Uterus (tissue), 2 donors: ENCODE measurements at regions not wholly inside any gene's neighbourhood (a gene's known extent, or its start where the extent isn't known, plus 50 kb on each side); places are given as distances from the start of the nearest gene placed in this dataset.

Experiments
- POLR2A ChIP-seq, 2 donors: fragments of 450-650 bp; IDR thresholded peaks; one replicate each; pipeline ENCODE4 v1.6.1; 2016; ENCODE audit warnings: antibody characterized with exemption in 2 of 2, mild to moderate bottlenecking in 1 of 2, moderate library complexity in 1 of 2
- TF ChIP-seq, protein P1 (sequence below), 4 experiments: fragments of 200-600 bp in 2 of 4; fragments of 450-650 bp in 2 of 4; sonication (generic) in 2 of 4; IDR thresholded peaks; one replicate each; pipeline ENCODE4 v1.5.1; 2016 to 2019; ENCODE audit warnings: antibody characterized with exemption in 4 of 4, mild to moderate bottlenecking in 2 of 4, moderate library complexity in 1 of 4

DNA sequence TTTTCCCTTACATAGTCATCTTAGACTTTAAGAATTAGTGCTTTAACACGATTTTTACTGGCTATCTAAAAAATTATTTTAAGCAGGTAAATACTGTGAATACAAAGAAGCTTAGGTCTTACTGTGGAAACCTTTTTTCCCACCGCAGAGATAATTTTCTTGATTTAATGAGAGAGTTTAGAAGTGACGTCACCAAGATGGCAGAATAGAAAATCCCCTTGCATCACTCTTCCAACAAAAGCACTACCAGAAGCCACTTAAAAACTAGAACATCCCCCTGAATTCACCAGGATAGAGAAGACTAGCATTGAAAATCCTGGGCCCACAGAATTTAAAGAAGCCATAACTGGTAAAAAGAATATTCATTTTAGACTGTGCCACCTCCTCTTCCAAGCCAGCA is 375.4 kb upstream of the PTCHD4 start:
- TF ChIP-seq, protein P1, sequence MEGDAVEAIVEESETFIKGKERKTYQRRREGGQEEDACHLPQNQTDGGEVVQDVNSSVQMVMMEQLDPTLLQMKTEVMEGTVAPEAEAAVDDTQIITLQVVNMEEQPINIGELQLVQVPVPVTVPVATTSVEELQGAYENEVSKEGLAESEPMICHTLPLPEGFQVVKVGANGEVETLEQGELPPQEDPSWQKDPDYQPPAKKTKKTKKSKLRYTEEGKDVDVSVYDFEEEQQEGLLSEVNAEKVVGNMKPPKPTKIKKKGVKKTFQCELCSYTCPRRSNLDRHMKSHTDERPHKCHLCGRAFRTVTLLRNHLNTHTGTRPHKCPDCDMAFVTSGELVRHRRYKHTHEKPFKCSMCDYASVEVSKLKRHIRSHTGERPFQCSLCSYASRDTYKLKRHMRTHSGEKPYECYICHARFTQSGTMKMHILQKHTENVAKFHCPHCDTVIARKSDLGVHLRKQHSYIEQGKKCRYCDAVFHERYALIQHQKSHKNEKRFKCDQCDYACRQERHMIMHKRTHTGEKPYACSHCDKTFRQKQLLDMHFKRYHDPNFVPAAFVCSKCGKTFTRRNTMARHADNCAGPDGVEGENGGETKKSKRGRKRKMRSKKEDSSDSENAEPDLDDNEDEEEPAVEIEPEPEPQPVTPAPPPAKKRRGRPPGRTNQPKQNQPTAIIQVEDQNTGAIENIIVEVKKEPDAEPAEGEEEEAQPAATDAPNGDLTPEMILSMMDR (IDR thresholded peaks at IDR 0.05) = no peak
- no peak for TF ChIP-seq POLR2A (IDR thresholded peaks at IDR 0.05)
